Lung (tissue), 11 donors: ENCODE measurements at regions not wholly inside any gene's neighbourhood (a gene's known extent, or its start where the extent isn't known, plus 50 kb on each side); places are given as distances from the start of the nearest gene placed in this dataset.

Source experiments
- ATAC-seq: fragments of 200-7000 bp; cut with Tn5 transposase; one replicate; pipeline ENCODE4 v1.9.1; 2020; ENCODE audit warnings: moderate number of reproducible peaks; ENCODE audit not compliant: insufficient read depth, low FRiP score
- DNase-seq, 3 donors: peaks; one replicate each; pipeline ENCODE4 v3.0.0-alpha.2; 2013 to 2017
- H3K27ac ChIP-seq, 2 donors: one replicate each; pipeline ENCODE4 v1.5.1; 2013; ENCODE audit warnings: mild to moderate bottlenecking in 2 of 2, moderate library complexity in 2 of 2, control low read depth in 1 of 2, inconsistent platforms in 1 of 2, low read depth in 1 of 2, low read length in 1 of 2
- H3K27me3 ChIP-seq, 3 donors: one replicate each; pipeline ENCODE4 v1.5.1; 2013; ENCODE audit warnings: low read length in 2 of 3; ENCODE audit not compliant: control insufficient read depth in 3 of 3, insufficient read depth in 3 of 3
- H3K36me3 ChIP-seq, 4 donors: one replicate each; pipeline ENCODE4 v1.5.1; 2013; ENCODE audit warnings: low read length in 4 of 4, mild to moderate bottlenecking in 1 of 4, moderate library complexity in 1 of 4; ENCODE audit not compliant: control insufficient read depth in 4 of 4, insufficient read depth in 4 of 4
- H3K4me1 ChIP-seq, 5 donors: one replicate each; pipeline ENCODE4 v1.5.1; 2013; ENCODE audit warnings: low read length in 5 of 5, mild to moderate bottlenecking in 2 of 5, moderate library complexity in 1 of 5; ENCODE audit not compliant: control insufficient read depth in 5 of 5, insufficient read depth in 5 of 5
- H3K4me3 ChIP-seq: one replicate; pipeline ENCODE4 v1.5.1; 2013; ENCODE audit warnings: mild to moderate bottlenecking, control low read depth, moderate library complexity
- H3K9ac ChIP-seq, 2 donors: one replicate each; pipeline ENCODE4 v1.5.1; 2013; ENCODE audit warnings: low read length in 2 of 2, control low read depth in 1 of 2; ENCODE audit not compliant: insufficient read depth in 1 of 2
- H3K9me3 ChIP-seq, 4 donors: one replicate each; pipeline ENCODE4 v1.5.1; 2013; ENCODE audit warnings: low read length in 3 of 4, mild to moderate bottlenecking in 1 of 4, moderate library complexity in 1 of 4; ENCODE audit not compliant: control insufficient read depth in 4 of 4, insufficient read depth in 3 of 4
- WGBS, 2 donors: extraction: QIAGEN DNeasy Blood & Tissue Kit; methylation state at CpG; one replicate each; pipeline ENCODE4 v1.1.7; 2013; 5-methylcytosine and 5-hydroxymethylcytosine counted together
- TF ChIP-seq, protein P1 (sequence below): IDR thresholded peaks from 2 replicates; pipeline ENCODE4 v1.5.1; 2012; ENCODE audit warnings: mild to moderate bottlenecking; ENCODE audit errors: control extremely low read depth, extremely low read depth
- donor health status: control.
- donor health status: control.
- donor health status: Bipolar disorder and iron deficiency.
- donor health status: healthy.
- donor health status: DM: yes; HTN: yes; CAD: no.

- WGBS, 2 donors: 83 to 93% methylated on average over 3 of the region's 3 CpGs
Observed at GRCh38 chr17:70787721-70788300, 618.5 kb downstream of the KCNJ2 start.

GRCh38 chr17:70791748-70792443, 622.6 kb downstream of the KCNJ2 start:
- H3K4me3 ChIP-seq: no peak overlapping the region
- peaks cover 0 to 7% (median 0%) of the 10 kb centered on the region in 5 donors for H3K4me1 ChIP-seq
- H3K36me3 ChIP-seq: no peaks in the 10 kb centered on the region
- ATAC-seq: no peak
- no peak overlapping the region for H3K9ac ChIP-seq
- TF ChIP-seq, protein P1, sequence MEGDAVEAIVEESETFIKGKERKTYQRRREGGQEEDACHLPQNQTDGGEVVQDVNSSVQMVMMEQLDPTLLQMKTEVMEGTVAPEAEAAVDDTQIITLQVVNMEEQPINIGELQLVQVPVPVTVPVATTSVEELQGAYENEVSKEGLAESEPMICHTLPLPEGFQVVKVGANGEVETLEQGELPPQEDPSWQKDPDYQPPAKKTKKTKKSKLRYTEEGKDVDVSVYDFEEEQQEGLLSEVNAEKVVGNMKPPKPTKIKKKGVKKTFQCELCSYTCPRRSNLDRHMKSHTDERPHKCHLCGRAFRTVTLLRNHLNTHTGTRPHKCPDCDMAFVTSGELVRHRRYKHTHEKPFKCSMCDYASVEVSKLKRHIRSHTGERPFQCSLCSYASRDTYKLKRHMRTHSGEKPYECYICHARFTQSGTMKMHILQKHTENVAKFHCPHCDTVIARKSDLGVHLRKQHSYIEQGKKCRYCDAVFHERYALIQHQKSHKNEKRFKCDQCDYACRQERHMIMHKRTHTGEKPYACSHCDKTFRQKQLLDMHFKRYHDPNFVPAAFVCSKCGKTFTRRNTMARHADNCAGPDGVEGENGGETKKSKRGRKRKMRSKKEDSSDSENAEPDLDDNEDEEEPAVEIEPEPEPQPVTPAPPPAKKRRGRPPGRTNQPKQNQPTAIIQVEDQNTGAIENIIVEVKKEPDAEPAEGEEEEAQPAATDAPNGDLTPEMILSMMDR: no peak
- no peaks in the 10 kb centered on the region for H3K27me3 ChIP-seq
- DNase-seq: no peak
- WGBS, 2 donors: 91 to 95% methylated on average over 5 of the region's 5 CpGs
- peaks cover 0 to 4% (median 0%) of the 10 kb centered on the region in 4 donors for H3K9me3 ChIP-seq
- no peak overlapping the region for H3K27ac ChIP-seq

More at GRCh38 chr17:70787721-70788300, 618.5 kb downstream of the KCNJ2 start:
- TF ChIP-seq, protein P1: no peak
- Histone ChIP-seq H3K36me3 (no peaks in the 10 kb centered on the region), H3K27ac (no peak overlapping the region), H3K9ac (no peak overlapping the region), H3K9me3 (peaks cover 0 to 4% (median 2%) of the 10 kb centered on the region in 4 donors), H3K27me3 (no peaks in the 10 kb centered on the region), H3K4me3 (no peak overlapping the region), H3K4me1 (no peaks in the 10 kb centered on the region)
- DNase-seq: no peak
- ATAC-seq: no peak

GRCh38 chr17:70794738-70795137, 625.4 kb downstream of the KCNJ2 start:
- Histone ChIP-seq H3K9ac (no peak overlapping the region), H3K27me3 (no peaks in the 10 kb centered on the region), H3K27ac (no peak overlapping the region), H3K4me1 (peaks cover 0 to 7% (median 0%) of the 10 kb centered on the region in 5 donors), H3K36me3 (no peaks in the 10 kb centered on the region), H3K9me3 (no peaks in the 10 kb centered on the region), H3K4me3 (no peak overlapping the region)
- DNase-seq: no peak
- no peak for ATAC-seq
- 85 to 96% methylated on average over 1 of the region's 1 CpG for WGBS, 2 donors
- TF ChIP-seq, protein P1: no peak
